SU-DHL-6 (cell line): ENCODE measurements at regions not wholly inside any gene's neighbourhood (a gene's known extent, or its start where the extent isn't known, plus 50 kb on each side); places are given as distances from the start of the nearest gene placed in this dataset.

Experiments used
- H2AFZ ChIP-seq: fragments of 200-600 bp; sonication (generic); 2 replicates; pipeline ENCODE4 v1.6.1; 2014; ENCODE audit warnings: low read depth, mild to moderate bottlenecking, moderate library complexity, mixed read lengths, antibody characterized with exemption, low read length; ENCODE audit not compliant: severe bottlenecking
- H3F3A ChIP-seq: fragments of 200-600 bp; shearing (Covaris generic); 2 replicates; pipeline ENCODE4 v1.6.0; 2016; ENCODE audit warnings: antibody characterized with exemption, mild to moderate bottlenecking; ENCODE audit not compliant: insufficient read depth
- H3K27ac ChIP-seq: fragments of 200-600 bp; sonication (generic); 2 replicates; pipeline ENCODE4 v1.5.1; 2016; ENCODE audit warnings: low read depth, mild to moderate bottlenecking, low read length, moderate library complexity, mixed read lengths
- H3K27me3 ChIP-seq: fragments of 200-600 bp; sonication (generic), shearing (Covaris generic); 2 replicates; pipeline ENCODE4 v1.6.0; 2014; ENCODE audit warnings: mild to moderate bottlenecking, low read length
- H3K36me3 ChIP-seq: fragments of 200-600 bp; sonication (generic); 2 replicates; pipeline ENCODE4 v1.6.1; 2014; ENCODE audit warnings: mild to moderate bottlenecking, low read length, mixed read lengths
- H3K4me2 ChIP-seq: fragments of 300-600, 200-600 bp; shearing (Covaris generic), sonication (generic); 2 replicates; pipeline ENCODE4 v1.6.0; 2014; ENCODE audit warnings: low read length, low read depth, mild to moderate bottlenecking; ENCODE audit not compliant: poor library complexity, severe bottlenecking
- H3K4me3 ChIP-seq: fragments of 200-600 bp; sonication (generic); 2 replicates; pipeline ENCODE4 v1.5.1; 2014; ENCODE audit warnings: antibody characterized with exemption, low read length, mild to moderate bottlenecking, mixed read lengths; ENCODE audit not compliant: insufficient read depth, poor library complexity, severe bottlenecking
- H3K79me2 ChIP-seq: fragments of 200-600 bp; sonication (generic); 2 replicates; pipeline ENCODE4 v1.6.1; 2014; ENCODE audit warnings: mild to moderate bottlenecking, low read length, moderate library complexity; ENCODE audit not compliant: insufficient read depth
- H3K9ac ChIP-seq: fragments of 200-600 bp; sonication (generic); 2 replicates; pipeline ENCODE4 v1.7.0; 2014; ENCODE audit warnings: mild to moderate bottlenecking, low read length
- H3K9me2 ChIP-seq: fragments of 200-600 bp; sonication (generic); replicated peaks from 2 replicates; pipeline ENCODE4 v1.6.1; 2014; ENCODE audit warnings: low read length; ENCODE audit not compliant: insufficient read depth
- H3K9me3 ChIP-seq: fragments of 200-600 bp; sonication (generic); 2 replicates; pipeline ENCODE4 v1.6.1; 2014; ENCODE audit warnings: low read length, mixed read lengths; ENCODE audit not compliant: insufficient read depth
- H4K20me1 ChIP-seq: fragments of 200-600 bp; sonication (generic); 2 replicates; pipeline ENCODE4 v1.6.1; 2014; ENCODE audit warnings: low read depth, mild to moderate bottlenecking, antibody characterized with exemption, low read length, moderate library complexity, mixed read lengths
- CTCF ChIP-seq: fragments of 200-600 bp; sonication (generic); IDR thresholded peaks from one replicate; pipeline ENCODE4 v1.5.1; 2017; ENCODE audit warnings: antibody characterized with exemption, mild to moderate bottlenecking, low read length, moderate library complexity; ENCODE audit not compliant: insufficient read depth, poor library complexity, severe bottlenecking
- EZH2phosphoT487 ChIP-seq: fragments of 200-600 bp; sonication (generic), shearing (Covaris generic); conservative IDR thresholded peaks from 2 replicates; pipeline ENCODE4 v1.6.1; 2018; ENCODE audit warnings: mild to moderate bottlenecking, antibody characterized with exemption, low read length, moderate library complexity, mixed read lengths

DNA sequence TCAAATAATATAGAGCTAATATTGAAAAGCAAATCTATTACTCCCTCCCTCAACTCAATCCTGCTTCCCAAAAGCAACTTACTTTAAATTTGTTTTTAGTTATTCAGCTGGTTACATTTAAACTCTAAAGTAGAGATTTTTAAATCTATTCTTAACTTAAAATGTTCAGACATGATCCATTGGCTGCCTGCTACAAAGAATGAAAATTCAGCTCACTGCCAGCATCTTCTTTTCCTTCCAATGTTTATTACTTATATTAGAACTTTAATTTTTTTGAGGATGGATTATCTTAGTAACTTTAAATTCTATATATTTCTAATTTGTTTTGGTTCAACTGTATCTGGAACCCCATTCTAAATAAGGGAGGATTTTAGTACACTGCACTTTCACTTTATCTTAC lies 163.2 kb downstream of the TMEM167A start:
- Histone ChIP-seq H3K9ac (no peak overlapping the region), H4K20me1 (no peaks in the 10 kb centered on the region), H3K27ac (no peak overlapping the region), H3K36me3 (no peaks in the 10 kb centered on the region), H3K27me3 (no peaks in the 10 kb centered on the region), H3K4me3 (no peak overlapping the region), H3K79me2 (no peaks in the 10 kb centered on the region), H3K9me3 (no peaks in the 10 kb centered on the region), H2AFZ (no peak overlapping the region), H3K9me2 (0 out of 2 replicates have a peak, but pooled peaks cover 3% of the 10 kb centered on the region), H3F3A (no peaks in the 10 kb centered on the region), H3K4me2 (no peak overlapping the region)
- TF ChIP-seq EZH2phosphoT487 (no peak), CTCF (no peak)

GRCh38 chr5:82912462-82912861 lies 164.7 kb downstream of the TMEM167A start:
- Histone ChIP-seq H3K9me3 (no peaks in the 10 kb centered on the region), H3K27ac (no peak overlapping the region), H3K27me3 (no peaks in the 10 kb centered on the region), H4K20me1 (no peaks in the 10 kb centered on the region), H3K9ac (no peak overlapping the region), H3K4me2 (no peak overlapping the region), H2AFZ (no peak overlapping the region), H3K4me3 (no peak overlapping the region), H3K79me2 (no peaks in the 10 kb centered on the region), H3K36me3 (no peaks in the 10 kb centered on the region), H3F3A (no peaks in the 10 kb centered on the region), H3K9me2 (0 out of 2 replicates have a peak, but pooled peaks cover 3% of the 10 kb centered on the region)
- TF ChIP-seq EZH2phosphoT487 (no peak), CTCF (no peak)

DNA sequence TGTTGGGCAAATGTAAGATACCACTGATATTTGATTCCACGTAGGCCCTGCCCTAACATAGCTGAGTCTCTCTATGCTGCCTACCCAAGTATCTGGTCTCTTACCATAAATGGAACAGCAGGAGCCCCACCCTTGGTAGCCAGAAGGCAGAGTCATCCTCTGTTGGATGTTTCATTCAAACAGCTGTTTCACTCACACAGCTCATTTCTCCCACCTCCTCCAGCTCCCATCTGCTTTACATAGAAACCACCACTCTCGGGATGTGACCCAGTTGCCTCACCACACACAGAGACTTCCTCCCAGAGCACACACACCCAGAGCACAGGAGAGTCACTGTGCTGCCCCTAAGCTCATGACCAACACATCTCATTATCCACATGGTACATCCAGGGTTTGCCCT lies 165.3 kb downstream of the TMEM167A start:
- Histone ChIP-seq H2AFZ (no peak overlapping the region), H3K79me2 (no peaks in the 10 kb centered on the region), H3K27ac (no peak overlapping the region)

More for the DNA sequence above, 165.3 kb downstream of the TMEM167A start:
- no peaks in the 10 kb centered on the region for H4K20me1 ChIP-seq
- no peak overlapping the region for H3K4me3 ChIP-seq
- no peaks in the 10 kb centered on the region for H3K9me3 ChIP-seq
- 0 out of 2 replicates have a peak, but pooled peaks cover 3% of the 10 kb centered on the region for H3K9me2 ChIP-seq
- H3K27me3 ChIP-seq, result no peaks in the 10 kb centered on the region
- TF ChIP-seq CTCF, result no peak
- no peak for TF ChIP-seq EZH2phosphoT487
- H3K36me3 ChIP-seq, result no peaks in the 10 kb centered on the region
- H3K9ac ChIP-seq, result no peak overlapping the region
- no peaks in the 10 kb centered on the region for H3F3A ChIP-seq
- H3K4me2 ChIP-seq, result no peak overlapping the region
